ENCODE measurements at regions not wholly inside any gene's neighbourhood (a gene's known extent, or its start where the extent isn't known, plus 50 kb on each side); places are given as distances from the start of the nearest gene placed in this dataset.

DNA sequence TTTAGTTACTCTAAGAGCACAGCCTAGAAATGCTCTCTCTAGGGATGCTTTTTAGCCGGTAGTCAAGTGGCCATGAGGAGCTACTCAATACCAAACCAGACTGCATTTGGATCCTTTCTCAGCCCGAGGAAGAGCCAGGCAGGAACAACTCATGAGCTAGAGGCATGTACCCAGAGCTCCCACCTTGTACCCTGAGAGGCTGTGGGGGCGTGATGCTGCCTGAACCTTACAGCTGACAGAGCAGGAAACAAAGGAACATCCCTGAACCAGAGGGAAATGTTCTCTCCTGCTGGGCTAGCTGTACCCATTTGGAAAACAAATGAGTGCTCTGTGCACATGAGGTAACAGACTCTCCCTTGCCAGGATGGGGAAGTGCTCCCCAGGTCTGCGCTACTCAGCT, 131.6 kb downstream of the OSR1 start:
- no peaks in the 10 kb centered on the region for H3K36me3 Mint-ChIP-seq (ENCODE audit: low read depth)
- CTCF ChIA-PET, result no interaction called here
- no peak overlapping the region for H3K27ac Mint-ChIP-seq
- H3K9me3 Mint-ChIP-seq, result no peaks in the 10 kb centered on the region
- no peaks in the 10 kb centered on the region for H3K4me1 Mint-ChIP-seq
- no peaks in the 10 kb centered on the region for H3K27me3 Mint-ChIP-seq
- DNase-seq, result no peak
- POLR2A ChIA-PET, result no interaction called here
- H3K4me3 Mint-ChIP-seq, result no peak overlapping the region

DNA sequence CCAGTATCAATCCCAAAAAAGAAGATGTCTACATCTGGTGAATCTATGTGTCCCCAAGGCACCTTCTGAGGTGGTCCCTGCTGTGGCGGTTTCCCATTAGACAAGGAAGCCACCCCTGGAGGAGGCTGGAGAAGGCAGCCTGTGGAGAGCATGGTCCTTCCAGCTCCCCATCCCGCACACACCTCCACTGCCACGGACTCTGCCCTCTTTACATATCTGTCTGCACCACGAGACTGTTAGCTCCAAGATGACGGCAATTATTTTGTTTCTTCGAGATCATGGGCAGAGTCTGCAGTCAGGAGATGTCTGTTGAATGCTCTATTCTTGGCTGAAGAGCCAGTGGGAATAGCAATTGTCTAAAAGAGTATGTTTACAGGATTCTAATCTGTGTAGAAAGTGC, 132.0 kb downstream of the OSR1 start:
- Mint-ChIP-seq H3K27me3 (no peaks in the 10 kb centered on the region), H3K27ac (no peak overlapping the region), H3K4me3 (no peak overlapping the region), H3K9me3 (no peaks in the 10 kb centered on the region), H3K4me1 (no peaks in the 10 kb centered on the region), H3K36me3 (ENCODE audit: low read depth) (no peaks in the 10 kb centered on the region)
- ChIA-PET POLR2A (no interaction called here), CTCF (no interaction called here)
- DNase-seq, result no peak

DNA sequence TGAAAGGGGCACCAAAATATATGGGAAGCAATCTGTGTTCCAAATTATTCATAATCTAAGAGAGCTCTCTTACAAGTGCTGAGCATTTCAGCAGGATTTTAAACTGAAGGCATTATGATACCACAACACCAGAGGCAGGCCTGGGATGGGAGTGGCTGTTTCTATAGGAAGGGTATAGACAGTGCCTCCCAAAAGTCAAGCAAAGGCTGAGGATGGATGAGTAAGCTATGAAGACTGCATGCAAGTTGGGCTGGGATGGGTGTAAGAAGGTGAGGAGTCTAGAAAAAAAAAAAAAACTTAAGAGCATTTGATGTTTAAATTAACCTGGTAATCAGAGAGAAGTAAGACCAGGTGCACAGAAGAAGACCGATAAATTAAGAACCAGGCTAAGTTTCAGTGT, 132.5 kb downstream of the OSR1 start:
- no peaks in the 10 kb centered on the region for H3K9me3 Mint-ChIP-seq
- H3K27ac Mint-ChIP-seq, result no peak overlapping the region
- H3K4me1 Mint-ChIP-seq, result no peaks in the 10 kb centered on the region
- ChIA-PET POLR2A (no interaction called here), CTCF (no interaction called here)
- H3K27me3 Mint-ChIP-seq, result no peaks in the 10 kb centered on the region
- DNase-seq, result no peak
- no peak overlapping the region for H3K4me3 Mint-ChIP-seq
- H3K36me3 Mint-ChIP-seq (ENCODE audit: low read depth), result no peaks in the 10 kb centered on the region

DNA sequence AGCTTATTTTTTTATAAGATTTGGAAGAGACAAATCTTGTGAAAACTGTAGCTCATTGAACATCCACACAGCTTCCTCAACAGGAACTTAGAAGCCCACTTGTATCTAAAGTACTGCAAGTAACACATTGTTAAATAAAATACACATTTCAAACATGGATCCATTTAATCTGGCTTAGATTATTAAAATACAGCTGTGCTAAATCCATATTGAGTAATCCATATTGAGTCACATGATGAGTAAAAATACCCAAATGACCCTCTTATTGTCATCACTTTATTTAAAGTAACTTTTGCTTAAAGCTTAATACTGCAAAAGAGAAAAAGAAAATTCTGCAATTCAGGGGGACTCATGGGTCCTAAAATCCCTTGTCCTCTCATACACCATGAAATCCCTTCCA, 133.3 kb downstream of the OSR1 start:
- Mint-ChIP-seq H3K27me3 (no peaks in the 10 kb centered on the region), H3K4me3 (no peak overlapping the region), H3K4me1 (no peaks in the 10 kb centered on the region), H3K9me3 (no peaks in the 10 kb centered on the region), H3K27ac (no peak overlapping the region), H3K36me3 (ENCODE audit: low read depth) (no peaks in the 10 kb centered on the region)
- ChIA-PET POLR2A (no interaction called here), CTCF (no interaction called here)
- DNase-seq, result no peak

DNA sequence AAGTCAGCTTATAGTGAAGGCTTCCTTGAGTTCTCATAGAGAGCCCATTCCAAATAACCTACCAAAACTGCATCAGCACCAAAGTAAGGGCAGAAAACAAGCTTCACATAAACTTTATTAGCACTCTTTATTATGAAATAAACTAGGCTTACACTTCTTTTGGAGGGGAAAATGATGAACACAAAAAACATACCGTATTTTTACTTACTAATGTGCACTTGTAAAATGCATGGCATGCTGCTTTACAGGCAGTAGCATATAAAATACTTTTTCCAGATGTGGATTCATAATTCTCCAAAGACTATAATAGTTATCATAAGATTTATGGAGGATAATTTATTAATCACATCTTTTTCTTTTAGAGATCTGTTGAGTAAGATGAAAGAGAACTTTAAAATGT, 133.9 kb downstream of the OSR1 start:
- POLR2A ChIA-PET, result no interaction called here
- CTCF ChIA-PET, result no interaction called here
- Mint-ChIP-seq H3K36me3 (ENCODE audit: low read depth) (no peaks in the 10 kb centered on the region), H3K4me3 (no peak overlapping the region), H3K4me1 (no peaks in the 10 kb centered on the region), H3K27me3 (no peaks in the 10 kb centered on the region), H3K9me3 (no peaks in the 10 kb centered on the region), H3K27ac (no peak overlapping the region)
- DNase-seq, result no peak

DNA sequence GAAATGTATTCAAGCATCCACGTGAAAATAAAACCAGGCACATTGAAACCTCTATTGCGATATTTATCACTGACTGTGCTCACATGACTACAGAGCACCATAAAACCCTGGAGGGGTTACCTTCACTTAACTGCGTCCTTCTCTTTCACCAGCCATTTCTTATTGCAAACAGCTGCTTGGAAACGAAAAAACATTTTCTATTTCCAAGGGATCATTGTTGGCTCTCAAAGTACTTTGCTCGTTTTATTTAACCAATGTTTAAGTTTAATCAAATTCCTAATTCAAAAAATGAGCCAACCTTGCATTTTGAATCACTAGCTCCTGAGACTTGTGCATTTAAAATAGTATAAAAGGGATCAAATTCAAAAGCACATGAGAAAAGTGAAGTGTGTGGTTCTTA, 134.4 kb downstream of the OSR1 start:
- CTCF ChIA-PET, result no interaction called here
- H3K4me1 Mint-ChIP-seq, result no peaks in the 10 kb centered on the region
- H3K4me3 Mint-ChIP-seq, result no peak overlapping the region
- no peaks in the 10 kb centered on the region for H3K9me3 Mint-ChIP-seq
- DNase-seq, result no peak
- no peak overlapping the region for H3K27ac Mint-ChIP-seq
- POLR2A ChIA-PET, result no interaction called here
- H3K27me3 Mint-ChIP-seq, result no peaks in the 10 kb centered on the region
- no peaks in the 10 kb centered on the region for H3K36me3 Mint-ChIP-seq (ENCODE audit: low read depth)

DNA sequence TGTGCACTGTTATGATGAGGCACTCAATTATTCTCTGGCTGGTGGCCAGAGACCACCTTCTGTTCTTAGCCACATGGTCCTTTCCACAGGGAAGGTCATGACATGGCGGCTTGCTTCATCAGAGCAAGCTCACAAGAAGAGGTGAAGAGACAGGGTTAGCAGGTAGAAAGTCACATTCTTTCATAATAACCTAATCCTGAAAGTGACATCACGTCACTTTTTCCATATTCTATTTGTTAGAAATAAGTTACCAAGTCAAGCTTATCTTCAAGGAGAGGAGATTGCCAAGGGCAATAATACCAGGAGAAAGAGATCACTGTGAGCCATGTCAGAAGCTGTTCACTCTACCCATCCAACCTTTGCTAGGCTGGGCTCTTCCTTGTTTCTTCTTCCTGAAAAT, 139.4 kb downstream of the OSR1 start:
- POLR2A ChIA-PET, result no interaction called here
- CTCF ChIA-PET, result no interaction called here
- H3K4me3 Mint-ChIP-seq, result no peak overlapping the region
- DNase-seq, result no peak
- H3K4me1 Mint-ChIP-seq, result no peaks in the 10 kb centered on the region
- no peaks in the 10 kb centered on the region for H3K9me3 Mint-ChIP-seq
- H3K36me3 Mint-ChIP-seq (ENCODE audit: low read depth), result no peaks in the 10 kb centered on the region
- no peak overlapping the region for H3K27ac Mint-ChIP-seq
- H3K27me3 Mint-ChIP-seq, result no peaks in the 10 kb centered on the region

DNA sequence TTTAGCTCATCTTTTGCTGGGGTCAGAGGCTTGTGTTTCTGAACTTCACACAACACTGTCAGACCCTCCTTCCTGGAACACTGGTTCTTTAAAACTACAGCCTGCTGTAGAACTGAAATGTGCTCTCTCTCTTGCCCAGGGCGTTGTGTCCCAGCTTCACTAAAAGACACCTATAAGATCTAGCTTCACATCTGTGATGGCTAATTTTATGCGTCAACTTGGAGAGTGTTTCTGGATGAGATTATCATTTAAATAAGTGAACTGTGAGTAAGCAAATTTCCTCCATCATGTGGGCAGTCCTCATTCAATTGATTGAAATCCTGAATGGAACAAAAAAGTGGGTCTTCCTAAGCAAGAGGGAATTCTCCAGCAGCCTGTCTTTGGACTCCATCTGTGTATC, 140.3 kb downstream of the OSR1 start:
- H3K4me1 Mint-ChIP-seq, result no peaks in the 10 kb centered on the region
- no peak for DNase-seq
- H3K27me3 Mint-ChIP-seq, result no peaks in the 10 kb centered on the region
- no peak overlapping the region for H3K4me3 Mint-ChIP-seq
- no peaks in the 10 kb centered on the region for H3K9me3 Mint-ChIP-seq
- ChIA-PET POLR2A (no interaction called here), CTCF (no interaction called here)
- H3K27ac Mint-ChIP-seq, result no peak overlapping the region
- no peaks in the 10 kb centered on the region for H3K36me3 Mint-ChIP-seq (ENCODE audit: low read depth)

DNA sequence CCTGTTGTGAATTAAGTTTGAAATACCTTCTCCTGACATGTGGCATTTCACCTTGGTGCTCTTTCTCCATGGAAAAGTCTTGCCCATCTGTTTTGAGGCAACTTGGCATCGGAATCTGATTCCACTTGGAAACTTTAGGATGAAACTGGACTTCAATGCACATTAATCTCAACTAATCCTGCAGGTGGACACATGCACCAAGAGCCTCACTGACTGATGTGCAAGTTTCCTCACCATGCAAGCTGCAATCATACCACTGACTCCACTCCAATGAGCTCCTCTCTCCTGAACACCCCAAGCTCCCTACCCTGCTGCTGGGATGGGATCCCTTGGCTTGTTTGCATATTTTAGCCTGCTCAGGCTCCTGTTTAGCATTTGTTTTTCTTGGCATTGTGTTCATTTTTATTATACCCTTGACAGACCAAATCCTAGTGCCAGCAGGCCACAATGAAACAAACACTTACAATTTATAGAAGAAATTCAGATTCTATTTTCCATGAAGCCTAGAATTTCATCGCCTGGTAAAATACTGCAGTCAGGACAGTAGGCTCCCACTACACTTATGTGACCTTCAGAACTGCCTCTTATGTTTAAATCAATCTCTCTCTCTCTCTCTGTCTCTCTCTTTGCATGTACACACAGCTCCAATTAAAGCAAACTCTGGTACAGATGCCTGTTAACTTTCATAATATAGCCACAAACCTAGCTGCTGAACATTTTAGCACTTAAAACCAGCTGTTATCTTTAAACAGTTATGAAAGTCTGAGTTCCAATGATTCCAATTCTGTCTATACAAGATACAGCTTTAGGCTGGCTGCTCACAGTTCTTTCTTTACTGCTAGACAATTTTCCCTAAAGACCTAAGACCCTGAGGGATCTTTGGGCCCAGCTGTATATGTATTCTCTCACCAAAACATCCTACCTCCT, 141.5 kb downstream of the OSR1 start:
- Mint-ChIP-seq H3K36me3 (ENCODE audit: low read depth) (no peaks in the 10 kb centered on the region), H3K4me3 (no peak overlapping the region), H3K27ac (no peak overlapping the region), H3K4me1 (no peaks in the 10 kb centered on the region), H3K9me3 (no peaks in the 10 kb centered on the region), H3K27me3 (no peaks in the 10 kb centered on the region)
- DNase-seq, result no peak
- POLR2A ChIA-PET, result no interaction called here
- CTCF ChIA-PET, result no interaction called here

DNA sequence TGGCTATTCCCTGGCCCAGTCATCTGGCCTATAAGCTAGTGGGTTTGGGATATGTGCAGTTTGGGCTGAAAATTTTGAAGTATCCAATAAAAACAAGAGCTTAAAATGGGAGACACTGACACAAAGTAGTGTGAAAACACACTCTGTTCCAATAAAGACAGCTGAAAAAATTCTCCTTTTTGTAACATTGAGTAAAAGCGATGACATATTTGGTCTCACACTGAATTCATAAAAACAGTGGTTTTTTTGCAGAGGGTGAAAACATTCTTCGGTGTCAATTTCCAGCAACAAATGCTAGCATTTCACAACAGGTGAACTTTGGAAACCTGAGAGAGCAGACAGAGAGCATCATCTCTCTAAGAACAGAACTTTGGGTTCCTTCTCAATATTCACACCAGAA, 142.2 kb downstream of the OSR1 start:
- H3K27ac Mint-ChIP-seq, result no peak overlapping the region
- no peaks in the 10 kb centered on the region for H3K4me1 Mint-ChIP-seq
- H3K27me3 Mint-ChIP-seq, result no peaks in the 10 kb centered on the region
- no peak overlapping the region for H3K4me3 Mint-ChIP-seq
- ChIA-PET CTCF (no interaction called here), POLR2A (no interaction called here)
- H3K9me3 Mint-ChIP-seq, result no peaks in the 10 kb centered on the region
- no peak for DNase-seq
- no peaks in the 10 kb centered on the region for H3K36me3 Mint-ChIP-seq (ENCODE audit: low read depth)

DNA sequence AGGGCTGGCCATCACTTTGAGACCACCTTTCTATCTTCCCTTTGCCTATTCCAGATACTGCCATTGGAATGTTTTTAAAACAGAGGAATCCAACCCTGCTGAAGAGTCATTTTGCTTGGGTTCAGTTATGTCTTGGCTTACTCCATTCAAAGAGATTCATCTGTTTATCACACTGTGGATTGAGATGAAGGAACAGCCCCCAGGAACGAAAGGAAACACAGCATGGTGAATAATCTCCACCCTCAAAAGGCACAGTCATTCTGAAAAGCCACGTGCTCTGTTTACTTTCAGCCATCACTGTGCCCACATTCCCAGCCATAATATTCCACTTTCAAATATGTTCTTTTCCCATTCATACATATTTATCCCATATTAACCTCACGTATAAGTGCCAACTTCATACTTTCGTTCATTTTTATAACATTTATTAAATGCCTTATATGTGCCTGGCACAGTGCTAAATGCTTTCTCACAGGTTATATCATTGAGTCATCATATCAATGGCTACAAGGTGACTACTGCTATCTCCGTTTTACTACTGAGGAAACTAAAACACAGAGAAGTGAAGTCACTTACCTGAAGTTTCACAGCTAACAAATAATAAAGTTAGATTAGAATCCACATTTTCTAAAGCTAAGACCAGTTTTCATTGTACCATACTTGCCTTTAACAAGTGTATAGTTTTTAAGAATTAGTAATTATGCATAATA, 143.6 kb downstream of the OSR1 start:
- H3K4me3 Mint-ChIP-seq, result no peak overlapping the region
- H3K36me3 Mint-ChIP-seq (ENCODE audit: low read depth), result no peaks in the 10 kb centered on the region
- ChIA-PET POLR2A (no interaction called here), CTCF (no interaction called here)
- H3K4me1 Mint-ChIP-seq, result no peaks in the 10 kb centered on the region
- H3K9me3 Mint-ChIP-seq, result no peaks in the 10 kb centered on the region
- no peaks in the 10 kb centered on the region for H3K27me3 Mint-ChIP-seq
- DNase-seq, result no peak
- H3K27ac Mint-ChIP-seq, result no peak overlapping the region

DNA sequence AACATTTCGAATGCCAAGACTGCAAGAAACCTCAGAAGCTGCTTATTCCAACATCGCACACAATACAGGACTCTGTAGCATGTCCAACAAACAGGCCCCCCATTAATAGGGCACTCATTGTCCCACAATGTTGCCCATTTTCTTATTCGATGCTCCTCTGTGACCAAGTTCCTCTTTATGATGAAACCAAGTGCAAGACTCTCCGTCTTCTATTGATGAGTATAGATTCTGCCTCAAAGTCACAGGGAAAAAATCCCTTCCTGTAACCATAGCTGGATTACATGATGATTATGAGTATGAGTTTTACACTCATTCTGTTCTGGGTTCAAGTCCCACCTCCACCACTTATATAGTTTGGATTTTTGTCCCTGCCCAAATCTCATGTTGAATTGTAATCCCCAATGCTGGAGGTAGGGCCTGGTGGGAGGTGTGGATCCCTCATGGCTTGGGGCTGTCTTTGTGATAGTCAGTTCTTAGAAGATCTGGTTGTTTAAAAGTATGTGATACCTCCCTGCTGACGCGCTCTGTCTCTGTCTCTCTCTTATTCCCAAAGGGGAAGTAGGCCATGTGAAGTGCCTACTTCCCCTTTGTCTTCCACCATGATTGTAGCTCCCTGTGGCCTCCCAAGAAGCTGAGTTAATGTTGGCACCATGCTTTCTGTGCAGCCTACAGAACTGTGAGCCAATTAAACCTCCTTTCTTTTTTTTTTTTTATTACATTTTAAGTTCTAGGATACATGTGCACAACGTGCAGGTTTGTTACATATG, 148.7 kb downstream of the OSR1 start:
- Mint-ChIP-seq H3K9me3 (no peaks in the 10 kb centered on the region), H3K36me3 (ENCODE audit: low read depth) (no peaks in the 10 kb centered on the region), H3K4me3 (no peak overlapping the region), H3K27ac (no peak overlapping the region), H3K27me3 (no peaks in the 10 kb centered on the region), H3K4me1 (no peaks in the 10 kb centered on the region)
- POLR2A ChIA-PET, result no interaction called here
- CTCF ChIA-PET, result no interaction called here
- DNase-seq, result no peak

DNA sequence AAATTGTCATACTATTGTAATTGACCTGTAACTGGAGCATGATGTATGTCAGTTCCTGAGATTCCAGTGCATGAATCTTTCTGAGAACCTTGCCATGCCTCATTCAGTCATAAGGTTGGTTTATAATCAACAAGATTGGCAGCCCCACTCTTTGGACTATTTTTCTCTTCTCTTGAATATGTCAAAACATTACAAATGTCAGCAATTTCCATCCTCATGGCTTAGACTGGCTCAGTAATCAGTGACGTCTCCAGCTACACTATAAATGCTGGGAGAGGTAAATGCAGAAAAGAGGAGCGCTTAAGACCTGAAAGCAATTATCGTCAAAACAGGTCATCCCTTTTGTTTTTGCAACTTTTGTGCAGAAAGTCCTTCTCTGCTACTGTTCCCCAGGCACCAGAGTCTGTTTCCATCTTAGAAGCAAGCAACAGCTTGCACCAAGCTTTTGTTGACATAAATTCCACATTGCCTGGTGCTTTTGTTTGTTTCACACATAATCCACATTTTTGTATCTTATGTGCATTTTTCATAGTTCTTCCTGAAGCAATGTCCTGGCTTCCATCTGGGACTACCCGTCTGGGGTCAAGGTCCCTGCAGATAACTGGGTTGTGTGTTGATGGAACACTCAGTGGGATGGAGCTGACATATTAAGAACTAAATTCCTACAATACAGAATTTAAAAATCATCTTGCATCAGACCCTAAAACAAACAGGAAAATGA, 149.8 kb downstream of the OSR1 start:
- Mint-ChIP-seq H3K27ac (no peak overlapping the region), H3K27me3 (no peaks in the 10 kb centered on the region), H3K9me3 (no peaks in the 10 kb centered on the region), H3K4me3 (no peak overlapping the region), H3K36me3 (ENCODE audit: low read depth) (no peaks in the 10 kb centered on the region), H3K4me1 (no peaks in the 10 kb centered on the region)
- DNase-seq, result no peak
- ChIA-PET POLR2A (no interaction called here), CTCF (no interaction called here)

All from activated CD4-positive, alpha-beta memory T cell treated with anti-CD3 and anti-CD28 coated beads, Interleukin-2, amount 10 ng/mL, durations not matched to agents 7 days and 5 days (primary cell).